ENCODE measurements at regions not wholly inside any gene's neighbourhood (a gene's known extent, or its start where the extent isn't known, plus 50 kb on each side); places are given as distances from the start of the nearest gene placed in this dataset.

- H3K4me1 Mint-ChIP-seq = no peaks in the 10 kb centered on the region
- H3K4me3 Mint-ChIP-seq = no peak overlapping the region
- H3K36me3 Mint-ChIP-seq (ENCODE audit: low read depth) = no peaks in the 10 kb centered on the region
- DNase-seq = no peak
- H3K27ac Mint-ChIP-seq = no peak overlapping the region
- H3K9me3 Mint-ChIP-seq = no peaks in the 10 kb centered on the region
- no peak for TF ChIP-seq CTCF (IDR thresholded peaks at IDR 0.05)
- no peaks in the 10 kb centered on the region for H3K27me3 Mint-ChIP-seq (ENCODE audit: low read depth, poor library complexity)
These were observed 1218.1 kb downstream of the FAM181B start for GRCh38 chr11:81515566-81515965.

GRCh38 chr11:81497202-81497804 is 1236.4 kb downstream of the FAM181B start:
- Mint-ChIP-seq H3K36me3 (ENCODE audit: low read depth) (no peaks in the 10 kb centered on the region), H3K4me3 (no peak overlapping the region), H3K4me1 (peaks cover 36% of the 10 kb centered on the region), H3K27me3 (ENCODE audit: low read depth, poor library complexity) (peaks cover 4% of the 10 kb centered on the region), H3K27ac (no peak overlapping the region), H3K9me3 (no peaks in the 10 kb centered on the region)
- DNase-seq = peak; percentile 14
- TF ChIP-seq CTCF (IDR thresholded peaks at IDR 0.05) = peak; percentile 67

GRCh38 chr11:81496601-81497000 is 1237.1 kb downstream of the FAM181B start:
- TF ChIP-seq CTCF (IDR thresholded peaks at IDR 0.05) = no peak
- H3K4me1 Mint-ChIP-seq = peaks cover 36% of the 10 kb centered on the region
- DNase-seq = no peak
- H3K36me3 Mint-ChIP-seq (ENCODE audit: low read depth) = no peaks in the 10 kb centered on the region
- H3K4me3 Mint-ChIP-seq = no peak overlapping the region
- no peaks in the 10 kb centered on the region for H3K9me3 Mint-ChIP-seq
- peaks cover 4% of the 10 kb centered on the region for H3K27me3 Mint-ChIP-seq (ENCODE audit: low read depth, poor library complexity)
- H3K27ac Mint-ChIP-seq = no peak overlapping the region

- no peak overlapping the region for H3K27ac Mint-ChIP-seq
- no peak for TF ChIP-seq CTCF (IDR thresholded peaks at IDR 0.05)
- DNase-seq = no peak
- H3K36me3 Mint-ChIP-seq (ENCODE audit: low read depth) = no peaks in the 10 kb centered on the region
- peaks cover 36% of the 10 kb centered on the region for H3K4me1 Mint-ChIP-seq
- no peak overlapping the region for H3K4me3 Mint-ChIP-seq
- no peaks in the 10 kb centered on the region for H3K9me3 Mint-ChIP-seq
- H3K27me3 Mint-ChIP-seq (ENCODE audit: low read depth, poor library complexity) = peaks cover 4% of the 10 kb centered on the region
These were observed 1237.9 kb downstream of the FAM181B start for GRCh38 chr11:81495699-81496292.

- H3K4me1 Mint-ChIP-seq = peaks cover 33% of the 10 kb centered on the region
- H3K27me3 Mint-ChIP-seq (ENCODE audit: low read depth, poor library complexity) = peaks cover 9% of the 10 kb centered on the region
- no peak for TF ChIP-seq CTCF (IDR thresholded peaks at IDR 0.05)
- H3K4me3 Mint-ChIP-seq = no peak overlapping the region
- no peak for DNase-seq
- H3K9me3 Mint-ChIP-seq = no peaks in the 10 kb centered on the region
- no peaks in the 10 kb centered on the region for H3K36me3 Mint-ChIP-seq (ENCODE audit: low read depth)
- H3K27ac Mint-ChIP-seq = no peak overlapping the region
These were observed 1239.2 kb downstream of the FAM181B start for GRCh38 chr11:81494431-81494830.

- Mint-ChIP-seq H3K27me3 (ENCODE audit: low read depth, poor library complexity) (peaks cover 11% of the 10 kb centered on the region), H3K27ac (no peak overlapping the region), H3K36me3 (ENCODE audit: low read depth) (no peaks in the 10 kb centered on the region), H3K9me3 (no peaks in the 10 kb centered on the region), H3K4me1 (peaks cover 19% of the 10 kb centered on the region), H3K4me3 (no peak overlapping the region)
- DNase-seq = no peak
- TF ChIP-seq CTCF (IDR thresholded peaks at IDR 0.05) = no peak
These were observed 1240.7 kb downstream of the FAM181B start for GRCh38 chr11:81492923-81493445.

Measured in nephron progenitor cell (in vitro differentiated cells).